Ascending aorta (tissue), 2 donors: ENCODE measurements at regions not wholly inside any gene's neighbourhood (a gene's known extent, or its start where the extent isn't known, plus 50 kb on each side); places are given as distances from the start of the nearest gene placed in this dataset.
"Not testable (repeated sequence)": the region's sequence is repeated elsewhere in the genome, so short reads cannot be mapped to it uniquely, and the experiment has no call there.

Experiments
- DNase-seq, 2 donors: peaks; one replicate each; pipeline ENCODE4 v3.0.0-alpha.2; 2019; ENCODE audit warnings: low spot score in 2 of 2
- H3K27ac ChIP-seq, 2 donors: fragments of 200-600 bp; sonication (generic); one replicate each; pipeline ENCODE4 v1.5.1; 2016 to 2017; ENCODE audit warnings: mild to moderate bottlenecking in 1 of 2
- H3K27me3 ChIP-seq: fragments of 200-600 bp; sonication (generic); one replicate; pipeline ENCODE4 v1.5.1; 2017
- H3K36me3 ChIP-seq, 2 donors: fragments of 200-600 bp; sonication (generic); one replicate each; pipeline ENCODE4 v1.5.1; 2016
- H3K4me1 ChIP-seq, 2 donors: fragments of 200-600 bp; sonication (generic); one replicate each; pipeline ENCODE4 v1.5.1; 2016 to 2017; ENCODE audit warnings: mild to moderate bottlenecking in 1 of 2
- H3K4me3 ChIP-seq, 2 donors: fragments of 200-600 bp; sonication (generic); one replicate each; pipeline ENCODE4 v1.5.1; 2016 to 2017; ENCODE audit warnings: mild to moderate bottlenecking in 1 of 2
- H3K9me3 ChIP-seq, 2 donors: fragments of 200-600 bp; sonication (generic); one replicate each; pipeline ENCODE4 v1.5.1; 2016
- CTCF ChIP-seq, 3 experiments: fragments of 200-600 bp in 2 of 3; fragments of 450-650 bp in 1 of 3; sonication (generic) in 2 of 3; IDR thresholded peaks; one replicate each; pipeline ENCODE4 v1.5.1; 2016 to 2019; ENCODE audit warnings: antibody characterized with exemption in 3 of 3, mild to moderate bottlenecking in 1 of 3, moderate library complexity in 1 of 3
- intact Hi-C: fragments of 100-400 bp; cut with DNase I; formaldehyde crosslinking; loops from one replicate; pipeline ENCODE4 v1.15.1; 2023

DNA sequence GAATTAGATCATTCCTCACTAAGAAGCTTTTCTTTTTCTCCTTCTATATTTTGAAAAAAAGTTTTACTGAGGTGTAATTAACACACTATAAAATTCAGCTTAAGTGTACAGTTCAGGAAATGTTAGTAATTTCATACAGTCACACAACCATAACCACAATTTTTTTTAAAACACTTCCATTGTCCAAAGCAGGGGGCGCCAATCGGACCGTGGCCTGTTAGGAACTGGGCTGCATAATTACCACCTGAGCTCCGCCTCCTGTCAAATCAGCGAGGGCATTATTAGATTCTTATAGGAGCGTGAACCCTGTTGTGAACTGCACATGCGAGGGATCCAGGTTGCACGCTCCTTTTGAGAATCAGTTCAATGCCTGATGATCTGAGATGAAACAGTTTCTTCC lies 427.1 kb downstream of the TFEC start:
- H3K4me3 ChIP-seq, result no peak overlapping the region
- H3K27ac ChIP-seq, result no peak overlapping the region
- TF ChIP-seq CTCF (IDR thresholded peaks at IDR 0.05), result no peak
- H3K27me3 ChIP-seq, result no peaks in the 10 kb centered on the region
- intact Hi-C loops, result no loop called here
- H3K36me3 ChIP-seq, result no peaks in the 10 kb centered on the region
- no peaks in the 10 kb centered on the region for H3K4me1 ChIP-seq
- H3K9me3 ChIP-seq, result no peaks in the 10 kb centered on the region
- no peak for DNase-seq

DNA sequence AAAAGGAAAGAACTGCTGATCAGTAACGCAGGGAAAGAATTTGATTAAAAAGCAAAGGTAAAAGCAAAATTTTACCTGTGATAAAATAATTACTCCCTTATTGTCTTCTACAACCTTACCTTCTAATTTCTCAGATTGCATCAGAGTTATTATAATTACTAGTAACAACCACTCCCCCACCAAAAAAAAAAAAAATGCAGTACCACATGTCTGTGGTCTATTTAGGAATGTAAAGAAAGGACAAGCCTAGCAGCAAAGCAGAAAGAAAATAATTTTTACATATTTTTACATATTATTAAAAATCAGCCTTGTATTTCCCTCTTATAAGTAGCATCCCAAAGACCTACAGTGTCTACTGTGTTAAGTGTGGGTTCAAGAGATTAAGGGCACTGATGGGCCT lies 430.4 kb downstream of the TFEC start:
- TF ChIP-seq CTCF (IDR thresholded peaks at IDR 0.05), result no peak

DNA sequence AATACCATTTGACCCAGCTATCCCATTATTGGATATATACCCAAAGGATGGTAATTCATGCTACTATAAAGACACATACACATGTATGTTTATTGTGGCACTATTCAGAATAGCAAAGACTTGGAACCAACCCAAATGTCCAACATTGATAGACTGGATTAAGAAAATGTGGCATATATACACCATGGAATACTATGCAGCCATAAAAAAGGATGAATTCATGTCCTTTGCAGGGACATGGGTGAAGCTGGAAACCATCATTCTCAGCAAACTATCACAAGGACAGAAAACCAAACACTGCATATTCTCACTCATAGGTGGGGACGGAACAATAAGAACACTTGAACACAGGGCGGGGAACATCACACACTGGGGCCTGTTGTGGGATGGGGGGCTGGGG lies 431.4 kb downstream of the TFEC start:
- H3K27me3 ChIP-seq, H3K9me3 ChIP-seq, H3K36me3 ChIP-seq, H3K4me3 ChIP-seq, H3K27ac ChIP-seq, DNase-seq, H3K4me1 ChIP-seq, intact Hi-C loops: not testable (repeated sequence)

More for the DNA sequence above, 430.4 kb downstream of the TFEC start:
- no peak overlapping the region for H3K27ac ChIP-seq
- H3K4me3 ChIP-seq, result no peak overlapping the region
- H3K4me1 ChIP-seq, result no peaks in the 10 kb centered on the region
- no peak for DNase-seq
- no peaks in the 10 kb centered on the region for H3K27me3 ChIP-seq
- H3K36me3 ChIP-seq, result no peaks in the 10 kb centered on the region
- peaks cover 0 to 3% of the 10 kb centered on the region in 2 donors for H3K9me3 ChIP-seq
- intact Hi-C loops, result no loop called here

DNA sequence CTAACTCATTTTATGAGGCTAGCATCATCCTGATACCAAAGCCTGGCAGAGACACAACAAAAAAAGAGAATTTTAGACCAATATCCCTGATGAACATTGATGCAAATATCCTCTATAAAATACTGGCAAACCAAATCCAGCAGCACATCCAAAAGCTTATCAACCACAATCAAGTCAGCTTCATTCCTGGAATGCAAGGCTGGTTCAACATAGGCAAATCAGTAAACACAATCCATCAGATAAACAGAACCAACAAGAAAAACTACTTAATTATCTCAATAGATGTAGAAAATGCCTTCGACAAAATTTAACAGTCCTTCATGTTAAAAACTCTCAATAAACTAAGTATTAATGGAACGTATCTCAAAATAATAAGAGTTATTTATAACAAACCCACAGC lies 433.3 kb downstream of the TFEC start:
- H3K4me3 ChIP-seq, H3K4me1 ChIP-seq, H3K27ac ChIP-seq, H3K36me3 ChIP-seq, H3K27me3 ChIP-seq, intact Hi-C loops, H3K9me3 ChIP-seq, DNase-seq: not testable (repeated sequence)

DNA sequence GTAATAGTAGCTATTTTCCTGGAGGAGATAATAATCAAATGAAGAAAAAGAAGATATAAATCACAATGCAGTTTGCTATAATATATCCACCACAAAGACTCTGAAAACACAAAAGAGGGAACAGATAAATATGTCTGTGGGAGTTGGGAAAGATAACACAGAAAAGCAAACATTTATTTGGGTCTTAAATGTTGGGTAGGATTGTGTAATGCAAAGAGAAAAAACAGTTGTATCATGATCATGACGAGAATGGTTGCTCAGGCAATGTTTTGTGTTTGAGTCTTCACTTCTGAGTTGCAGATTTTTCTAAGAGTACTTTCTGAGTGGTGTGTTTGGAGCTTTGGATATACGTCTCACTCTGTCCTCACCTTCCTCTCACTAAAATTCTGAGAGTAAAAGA lies 437.5 kb downstream of the TFEC start:
- Histone ChIP-seq H3K4me1 (no peaks in the 10 kb centered on the region), H3K27ac (no peak overlapping the region), H3K9me3 (peaks cover 0 to 3% of the 10 kb centered on the region in 2 donors), H3K4me3 (no peak overlapping the region), H3K36me3 (no peaks in the 10 kb centered on the region), H3K27me3 (no peaks in the 10 kb centered on the region)
- no peak for TF ChIP-seq CTCF (IDR thresholded peaks at IDR 0.05)
- intact Hi-C loops, result no loop called here
- no peak for DNase-seq

- Histone ChIP-seq H3K36me3 (no peaks in the 10 kb centered on the region), H3K27me3 (no peaks in the 10 kb centered on the region), H3K27ac (no peak overlapping the region), H3K9me3 (no peaks in the 10 kb centered on the region), H3K4me1 (no peaks in the 10 kb centered on the region), H3K4me3 (no peak overlapping the region)
- no peak for DNase-seq
- no peak for TF ChIP-seq CTCF (IDR thresholded peaks at IDR 0.05)
- intact Hi-C loops, result no loop called here
Measured at GRCh38 chr7:115585015-115585718, 445.4 kb downstream of the TFEC start.

DNA sequence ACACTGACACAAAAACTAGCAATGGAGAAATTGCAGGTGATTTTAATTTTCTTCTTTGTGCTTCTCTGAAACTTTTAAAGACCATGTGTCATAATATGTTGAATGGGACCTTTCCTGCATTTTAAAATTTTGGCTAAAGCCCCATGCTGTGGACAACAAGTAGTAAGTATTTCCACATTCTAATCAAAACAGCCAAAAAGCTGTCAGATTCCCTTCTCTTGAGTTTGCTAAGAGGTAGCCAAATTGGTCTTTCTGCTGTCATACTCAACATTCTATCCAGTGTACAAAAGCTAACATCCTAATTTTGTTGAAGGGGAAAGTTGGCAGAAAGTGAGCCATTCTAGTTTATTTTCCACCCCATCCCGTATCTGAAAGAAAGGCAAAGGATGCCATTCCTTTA lies 447.6 kb downstream of the TFEC start:
- Histone ChIP-seq H3K4me3 (no peak overlapping the region), H3K9me3 (no peaks in the 10 kb centered on the region), H3K36me3 (no peaks in the 10 kb centered on the region), H3K4me1 (no peaks in the 10 kb centered on the region), H3K27ac (no peak overlapping the region), H3K27me3 (no peaks in the 10 kb centered on the region)
- TF ChIP-seq CTCF (IDR thresholded peaks at IDR 0.05), result no peak
- intact Hi-C loops, result no loop called here
- no peak for DNase-seq
